ENCODE measurements at regions not wholly inside any gene's neighbourhood (a gene's known extent, or its start where the extent isn't known, plus 50 kb on each side); places are given as distances from the start of the nearest gene placed in this dataset.

- TF ChIP-seq ZNF383 (CRISPR knock-in tag; IDR thresholded peaks at IDR 0.05; ENCODE audit: borderline replicate concordance) = no peak
- TF ChIP-seq RAD51 (IDR thresholded peaks at IDR 0.05; ENCODE audit: borderline replicate concordance) = no peak
- TF ChIP-seq HCFC1 (IDR thresholded peaks at IDR 0.05; ENCODE audit: low read depth, low read length) = no peak
- no peak for TF ChIP-seq YEATS2 (CRISPR knock-in tag; IDR thresholded peaks at IDR 0.05; ENCODE audit: borderline replicate concordance)
- TF ChIP-seq ZNF292 (CRISPR knock-in tag; IDR thresholded peaks at IDR 0.05; ENCODE audit: borderline replicate concordance, low read depth) = 0 out of 2 replicates have a peak, but pooled peaks have one; percentile 6
- peak; percentile 69 for TF ChIP-seq YY1 (IDR thresholded peaks at IDR 0.05; ENCODE audit: insufficient read depth, insufficient replicate concordance, low read depth, low read length)
- TF ChIP-seq RCOR2 (CRISPR knock-in tag; IDR thresholded peaks at IDR 0.05) = peak; percentile 14; the same call in 1 of the 2 replicates
- no peak for TF ChIP-seq SOX5 (CRISPR knock-in tag; IDR thresholded peaks at IDR 0.05; ENCODE audit: borderline replicate concordance)
- TF ChIP-seq, protein P1, sequence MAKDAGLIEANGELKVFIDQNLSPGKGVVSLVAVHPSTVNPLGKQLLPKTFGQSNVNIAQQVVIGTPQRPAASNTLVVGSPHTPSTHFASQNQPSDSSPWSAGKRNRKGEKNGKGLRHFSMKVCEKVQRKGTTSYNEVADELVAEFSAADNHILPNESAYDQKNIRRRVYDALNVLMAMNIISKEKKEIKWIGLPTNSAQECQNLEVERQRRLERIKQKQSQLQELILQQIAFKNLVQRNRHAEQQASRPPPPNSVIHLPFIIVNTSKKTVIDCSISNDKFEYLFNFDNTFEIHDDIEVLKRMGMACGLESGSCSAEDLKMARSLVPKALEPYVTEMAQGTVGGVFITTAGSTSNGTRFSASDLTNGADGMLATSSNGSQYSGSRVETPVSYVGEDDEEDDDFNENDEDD (CRISPR knock-in tag; IDR thresholded peaks at IDR 0.05; ENCODE audit: borderline replicate concordance) = no peak
- TF ChIP-seq CREB1 (IDR thresholded peaks at IDR 0.05) = no peak
- TF ChIP-seq CREB1 (CRISPR knock-in tag; IDR thresholded peaks at IDR 0.05) = no peak
- TF ChIP-seq ZBTB10 (CRISPR knock-in tag; IDR thresholded peaks at IDR 0.05; ENCODE audit: borderline replicate concordance) = no peak
- TF ChIP-seq ZKSCAN8 (CRISPR knock-in tag; IDR thresholded peaks at IDR 0.05; ENCODE audit: borderline replicate concordance) = peak; percentile 51; the same call in 1 of the 2 replicates
- TF ChIP-seq ZNF446 (CRISPR knock-in tag; IDR thresholded peaks at IDR 0.05) = no peak
- no peak for TF ChIP-seq CBX5 (CRISPR knock-in tag; IDR thresholded peaks at IDR 0.05; ENCODE audit: borderline replicate concordance)
- no peak for TF ChIP-seq ZBTB7A (CRISPR knock-in tag; IDR thresholded peaks at IDR 0.05)
- no peak for TF ChIP-seq FOXA1 (IDR thresholded peaks at IDR 0.05)
- TF ChIP-seq FOXA1 (CRISPR knock-in tag; IDR thresholded peaks at IDR 0.05) = 0 out of 2 replicates have a peak, but pooled peaks have one; percentile 25
- no peak for TF ChIP-seq ZNF83 (CRISPR knock-in tag; IDR thresholded peaks at IDR 0.05; ENCODE audit: borderline replicate concordance)
- TF ChIP-seq HMG20A (CRISPR knock-in tag; IDR thresholded peaks at IDR 0.05; ENCODE audit: borderline replicate concordance) = peak; percentile 11; the same call in 1 of the 2 replicates
- TF ChIP-seq SKI (IDR thresholded peaks at IDR 0.05; ENCODE audit: partially characterized antibody) = no peak
- TF ChIP-seq TAF15 (IDR thresholded peaks at IDR 0.05; ENCODE audit: low read depth, low read length, poor library complexity, severe bottlenecking) = no peak
- peak; percentile 84 for TF ChIP-seq HNF4A (CRISPR knock-in tag; IDR thresholded peaks at IDR 0.05)
- TF ChIP-seq, protein P2, sequence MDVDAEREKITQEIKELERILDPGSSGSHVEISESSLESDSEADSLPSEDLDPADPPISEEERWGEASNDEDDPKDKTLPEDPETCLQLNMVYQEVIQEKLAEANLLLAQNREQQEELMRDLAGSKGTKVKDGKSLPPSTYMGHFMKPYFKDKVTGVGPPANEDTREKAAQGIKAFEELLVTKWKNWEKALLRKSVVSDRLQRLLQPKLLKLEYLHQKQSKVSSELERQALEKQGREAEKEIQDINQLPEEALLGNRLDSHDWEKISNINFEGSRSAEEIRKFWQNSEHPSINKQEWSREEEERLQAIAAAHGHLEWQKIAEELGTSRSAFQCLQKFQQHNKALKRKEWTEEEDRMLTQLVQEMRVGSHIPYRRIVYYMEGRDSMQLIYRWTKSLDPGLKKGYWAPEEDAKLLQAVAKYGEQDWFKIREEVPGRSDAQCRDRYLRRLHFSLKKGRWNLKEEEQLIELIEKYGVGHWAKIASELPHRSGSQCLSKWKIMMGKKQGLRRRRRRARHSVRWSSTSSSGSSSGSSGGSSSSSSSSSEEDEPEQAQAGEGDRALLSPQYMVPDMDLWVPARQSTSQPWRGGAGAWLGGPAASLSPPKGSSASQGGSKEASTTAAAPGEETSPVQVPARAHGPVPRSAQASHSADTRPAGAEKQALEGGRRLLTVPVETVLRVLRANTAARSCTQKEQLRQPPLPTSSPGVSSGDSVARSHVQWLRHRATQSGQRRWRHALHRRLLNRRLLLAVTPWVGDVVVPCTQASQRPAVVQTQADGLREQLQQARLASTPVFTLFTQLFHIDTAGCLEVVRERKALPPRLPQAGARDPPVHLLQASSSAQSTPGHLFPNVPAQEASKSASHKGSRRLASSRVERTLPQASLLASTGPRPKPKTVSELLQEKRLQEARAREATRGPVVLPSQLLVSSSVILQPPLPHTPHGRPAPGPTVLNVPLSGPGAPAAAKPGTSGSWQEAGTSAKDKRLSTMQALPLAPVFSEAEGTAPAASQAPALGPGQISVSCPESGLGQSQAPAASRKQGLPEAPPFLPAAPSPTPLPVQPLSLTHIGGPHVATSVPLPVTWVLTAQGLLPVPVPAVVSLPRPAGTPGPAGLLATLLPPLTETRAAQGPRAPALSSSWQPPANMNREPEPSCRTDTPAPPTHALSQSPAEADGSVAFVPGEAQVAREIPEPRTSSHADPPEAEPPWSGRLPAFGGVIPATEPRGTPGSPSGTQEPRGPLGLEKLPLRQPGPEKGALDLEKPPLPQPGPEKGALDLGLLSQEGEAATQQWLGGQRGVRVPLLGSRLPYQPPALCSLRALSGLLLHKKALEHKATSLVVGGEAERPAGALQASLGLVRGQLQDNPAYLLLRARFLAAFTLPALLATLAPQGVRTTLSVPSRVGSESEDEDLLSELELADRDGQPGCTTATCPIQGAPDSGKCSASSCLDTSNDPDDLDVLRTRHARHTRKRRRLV (CRISPR knock-in tag; IDR thresholded peaks at IDR 0.05) = no peak
Measured at GRCh38 chr9:31847963-31848362, 536.5 kb upstream of the ACO1 start (continued).
